ENCODE measurements at regions not wholly inside any gene's neighbourhood (a gene's known extent, or its start where the extent isn't known, plus 50 kb on each side); places are given as distances from the start of the nearest gene placed in this dataset.

GRCh38 chr13:104733427-104733826 is 1667.2 kb upstream of the SLC10A2 start:
- TF ChIP-seq EZH2 (IDR thresholded peaks at IDR 0.05; ENCODE audit: borderline replicate concordance, low read length) (no peak), CTCF (conservative IDR thresholded peaks at IDR 0.05 in 1 of 2, IDR thresholded peaks at IDR 0.05 in 1 of 2; ENCODE audit: extremely low read depth in 1 of 2, insufficient read depth in 1 of 2, low read depth in 1 of 2, low read length in 2 of 2) (no peak)

Measured in mammary epithelial cell (primary cell).